GM12878 (cell line): ENCODE measurements at regions not wholly inside any gene's neighbourhood (a gene's known extent, or its start where the extent isn't known, plus 50 kb on each side); places are given as distances from the start of the nearest gene placed in this dataset.

Experiments used
- ATAC-seq: fragments of 200-7000 bp; cut with Tn5 transposase; 3 replicates; pipeline ENCODE4 v1.9.1; 2020; ENCODE audit warnings: mild to moderate bottlenecking, moderate library complexity
- BruUV-seq: library from RNA; stranded (reverse); fragments of 400-500 nt; replicated peaks from 2 replicates; lab custom pipeline; 2021; lab: Mats Ljungman, UMichigan
- CTCF ChIA-PET: fragments of 300-600 bp; sonication (Branson Sonifier 250); formaldehyde crosslinking; extraction: SDS; loops from one replicate; lab custom pipeline; 2021; ENCODE audit warnings: inconsistent platforms; lab: Yijun Ruan, JAX
- POLR2A ChIA-PET: fragments of 350-600 bp; formaldehyde crosslinking; extraction: SDS; loops from one replicate; lab custom pipeline; 2021; ENCODE audit warnings: inconsistent platforms; lab: Charles Lee
- RAD21 ChIA-PET: fragments of 300-600 bp; sonication (Branson Sonifier 250); formaldehyde crosslinking; loops from one replicate; lab custom pipeline; 2023; ENCODE audit warnings: antibody characterized with exemption; ENCODE audit not compliant: unreplicated experiment; lab: Charles Lee
- SMC1A ChIA-PET: fragments of 300-600 bp; sonication (Branson Sonifier 250); formaldehyde crosslinking; loops from one replicate; lab custom pipeline; 2023; ENCODE audit not compliant: unreplicated experiment, uncharacterized antibody; lab: Charles Lee
- DNase-seq: peaks from one replicate; pipeline ENCODE4 v3.0.0-alpha.2; 2011; ENCODE audit warnings: low read depth, low spot score
- FAIRE-seq: peaks from 3 replicates; lab custom pipeline; 2011; peaks lifted over from hg19 to GRCh38; lab: Jason Lieb, UNC
- H2AFZ ChIP-seq: 2 replicates; pipeline ENCODE4 v1.6.0; 2011; ENCODE audit warnings: low read depth, low read length, control low read depth; ENCODE audit not compliant: control insufficient read depth
- H3K27ac ChIP-seq: 2 replicates; pipeline ENCODE4 v1.5.1; 2011; ENCODE audit warnings: control low read depth; ENCODE audit not compliant: control insufficient read depth, insufficient read depth
- H3K27me3 ChIP-seq, 2 experiments: replicated peaks in 1 of 2; 2 replicates each; pipeline versions ENCODE4 v1.6.0 to v1.6.1; 2011; ENCODE audit warnings: low read length in 1 of 2; ENCODE audit not compliant: control insufficient read depth in 2 of 2, insufficient read depth in 2 of 2
- H3K36me3 ChIP-seq, 2 experiments: 2 replicates each; pipeline ENCODE4 v1.5.1; 2011; ENCODE audit warnings: low read length in 1 of 2; ENCODE audit not compliant: control insufficient read depth in 2 of 2, insufficient read depth in 2 of 2
- H3K4me1 ChIP-seq: 2 replicates; pipeline ENCODE4 v1.6.1; 2011; ENCODE audit warnings: mild to moderate bottlenecking, low read length, moderate library complexity, mixed read lengths; ENCODE audit not compliant: control insufficient read depth, insufficient read depth
- H3K4me2 ChIP-seq: 2 replicates; pipeline ENCODE4 v1.6.0; 2011; ENCODE audit warnings: control low read depth; ENCODE audit not compliant: control insufficient read depth, insufficient read depth
- H3K4me3 ChIP-seq: fragments of 200-600 bp; sonication (generic); 2 replicates; pipeline ENCODE4 v1.5.1; 2016
- H3K79me2 ChIP-seq: 2 replicates; pipeline ENCODE4 v1.6.0; 2011; ENCODE audit warnings: low read length; ENCODE audit not compliant: control insufficient read depth, insufficient read depth
- H3K9ac ChIP-seq: 2 replicates; pipeline ENCODE4 v1.8.0; 2011; ENCODE audit warnings: low read length, control low read depth, mixed read lengths; ENCODE audit not compliant: control insufficient read depth, insufficient read depth
- H3K9me3 ChIP-seq: replicated peaks from 3 replicates; pipeline ENCODE4 v1.5.1; 2011; ENCODE audit warnings: mild to moderate bottlenecking, low read length; ENCODE audit not compliant: control insufficient read depth, insufficient read depth
- H4K20me1 ChIP-seq: 2 replicates; pipeline ENCODE4 v1.6.0; 2011; ENCODE audit not compliant: control insufficient read depth, insufficient read depth
- BRCA1 ChIP-seq: IDR thresholded peaks from 2 replicates; pipeline ENCODE4 v1.6.1; 2011; ENCODE audit warnings: low read depth, low read length, improper control_type of control experiment
- EGR1 ChIP-seq, 2 experiments: IDR thresholded peaks; 1 replicate in 1 of 2; 2 replicates in 1 of 2; pipeline ENCODE4 v1.6.1; 2011 to 2012; ENCODE audit warnings: low read depth in 2 of 2, low read length in 2 of 2, borderline replicate concordance in 1 of 2, mild to moderate bottlenecking in 1 of 2, moderate library complexity in 1 of 2
- KDM1A ChIP-seq: fragments of 200-600 bp; sonication (generic); IDR thresholded peaks from 2 replicates; pipeline ENCODE4 v1.6.1; 2016; ENCODE audit warnings: borderline replicate concordance
- MYC ChIP-seq: IDR thresholded peaks from 2 replicates; pipeline ENCODE4 v1.6.1; 2011; ENCODE audit warnings: mild to moderate bottlenecking, low read length, moderate library complexity, inconsistent platforms; ENCODE audit not compliant: insufficient read depth, insufficient replicate concordance, insufficient read length, severe bottlenecking
- NFIC ChIP-seq: IDR thresholded peaks from 2 replicates; pipeline ENCODE4 v1.6.1; 2012; ENCODE audit warnings: low read depth, mild to moderate bottlenecking, inconsistent platforms, low read length, moderate library complexity
- TARDBP ChIP-seq: IDR thresholded peaks from 2 replicates; pipeline ENCODE4 v1.6.1; 2016; ENCODE audit warnings: borderline replicate concordance
- WRNIP1 ChIP-seq: IDR thresholded peaks from 2 replicates; pipeline ENCODE4 v1.6.1; 2011; ENCODE audit warnings: low read depth, low read length, improper control_type of control experiment, borderline replicate concordance
- WGBS: methylation state at CpG from one replicate; pipeline ENCODE4 v1.1.6; 2016; ENCODE audit warnings: low lambda C conversion rate; ENCODE audit not compliant: insufficient replicate concordance, insufficient coverage; ENCODE audit errors: missing lambda C conversion rate; 5-methylcytosine and 5-hydroxymethylcytosine counted together
- in situ Hi-C: fragments of 300-500 bp; cut with MboI; formaldehyde crosslinking; loops from 9 replicates; pipeline ENCODE4 v1.14.3; 2018; ENCODE audit warnings: mixed read lengths
- intact Hi-C: fragments of 100-400 bp; cut with micrococcal nuclease; formaldehyde crosslinking; loops from one replicate; pipeline ENCODE4 v1.14.2; 2022; ENCODE audit not compliant: unreplicated experiment
- TF ChIP-seq, protein P1 (sequence below): IDR thresholded peaks from 2 replicates; pipeline ENCODE4 v1.6.1; 2012; ENCODE audit warnings: low read depth, low read length, improper control_type of control experiment
- TF ChIP-seq, protein P2 (sequence below): fragments of 450-650 bp; IDR thresholded peaks from 2 replicates; pipeline ENCODE4 v1.6.1; 2016; ENCODE audit warnings: mild to moderate bottlenecking, moderate library complexity, borderline replicate concordance
- TF ChIP-seq, protein P3 (sequence below): fragments of 450-650 bp; IDR thresholded peaks from 2 replicates; pipeline ENCODE4 v1.6.1; 2016; ENCODE audit warnings: mild to moderate bottlenecking
- TF ChIP-seq, protein P4 (sequence below): IDR thresholded peaks from 2 replicates; pipeline ENCODE4 v1.6.1; 2011; ENCODE audit warnings: borderline replicate concordance, low read depth, mild to moderate bottlenecking, moderate library complexity, low read length; ENCODE audit not compliant: insufficient read depth, poor library complexity, severe bottlenecking
- TF ChIP-seq, protein P5 (sequence below): fragments of 450-650 bp; IDR thresholded peaks from 2 replicates; pipeline ENCODE4 v1.6.1; 2017; ENCODE audit warnings: low read depth, mild to moderate bottlenecking, moderate library complexity

DNA sequence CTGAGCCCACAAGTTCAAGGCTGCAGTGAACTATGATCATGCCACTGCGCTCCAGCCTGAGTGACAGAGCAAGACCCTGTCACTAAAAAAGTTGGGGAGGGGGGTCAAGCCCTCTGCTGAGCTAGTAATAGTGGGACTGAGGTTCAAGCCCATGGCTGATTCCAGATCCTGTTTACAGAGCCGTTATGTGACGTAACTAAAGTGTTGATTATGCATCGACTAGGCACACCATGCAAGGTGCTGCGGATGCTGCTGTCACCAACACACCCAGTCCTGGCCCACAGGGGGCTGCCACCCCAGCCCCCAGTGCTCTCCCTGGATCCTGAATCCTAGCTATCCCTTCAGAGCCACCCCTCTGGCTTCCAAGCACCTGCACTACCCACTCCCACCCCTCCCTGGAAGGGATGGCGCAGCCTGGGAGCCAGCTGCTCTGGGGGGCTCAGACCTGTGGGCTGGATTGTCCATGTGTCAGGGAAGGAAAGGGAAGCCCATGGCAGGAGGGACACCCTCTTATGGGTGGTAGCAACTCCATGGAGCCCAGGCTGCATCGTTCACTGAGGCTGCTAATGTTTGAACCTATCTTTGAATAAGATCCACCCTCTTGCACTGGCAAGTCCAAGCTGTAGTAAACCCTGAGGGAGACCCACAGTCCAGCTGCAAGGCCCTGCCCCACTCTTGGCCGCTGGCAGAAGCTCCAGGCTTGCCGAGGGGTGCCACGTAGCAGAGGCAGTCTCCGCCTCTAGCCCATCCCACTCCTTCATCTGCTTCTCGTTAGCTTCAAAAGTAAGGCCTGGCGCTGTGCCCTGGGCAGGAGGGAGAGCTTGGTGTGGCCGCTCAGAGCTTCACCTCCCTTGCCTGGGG lies 95.0 kb downstream of the SNX5 start:
- no peaks in the 10 kb centered on the region for H4K20me1 ChIP-seq
- H3K9ac ChIP-seq = no peak overlapping the region
- DNase-seq = no peak
- H2AFZ ChIP-seq = no peak overlapping the region
- no peak overlapping the region for H3K27ac ChIP-seq
- ChIA-PET CTCF (interaction anchor here (1.0 to 1.2 kb wide), 2 partner anchors 14 to 191 kb away, joined by 4 to 6 read pairs; partner anchors contain the start of gene RRBP1), POLR2A (no interaction called here), SMC1A (interaction anchor here (0.6 to 0.8 kb wide), 2 partner anchors 81 to 302 kb away, joined by 3 read pairs; no protein-coding TSS in a partner anchor), RAD21 (interaction anchor here (1.8 kb wide), 1 partner anchor 17 kb away, joined by 5 read pairs; no protein-coding TSS in a partner anchor)
- H3K27me3 ChIP-seq = no peaks in the 10 kb centered on the region; a peak in 1 of 4 replicates
- 74% methylated on average over 13 of the region's 14 CpGs for WGBS
- intact Hi-C loops = no loop called here
- no peak; the same call in 2 of the 3 replicates for ATAC-seq
- no peak overlapping the region for H3K4me3 ChIP-seq
- peaks cover 15% of the 10 kb centered on the region for H3K4me1 ChIP-seq
- no peak overlapping the region for H3K4me2 ChIP-seq
- in situ Hi-C loops = no loop called here
- no peak for FAIRE-seq
- BruUV-seq = no TSS peak
- H3K79me2 ChIP-seq = no peaks in the 10 kb centered on the region
- no peaks in the 10 kb centered on the region for H3K9me3 ChIP-seq
- no peaks in the 10 kb centered on the region for H3K36me3 ChIP-seq
- TF ChIP-seq KDM1A (no peak), BRCA1 (no peak), TARDBP (no peak), NFIC (no peak), MYC (no peak), EGR1 (IDR thresholded peaks at IDR 0.05; ENCODE audit: borderline replicate concordance in 1 of 2, low read depth in 2 of 2, low read length in 2 of 2) (no peak), WRNIP1 (no peak)
- TF ChIP-seq, protein P1, sequence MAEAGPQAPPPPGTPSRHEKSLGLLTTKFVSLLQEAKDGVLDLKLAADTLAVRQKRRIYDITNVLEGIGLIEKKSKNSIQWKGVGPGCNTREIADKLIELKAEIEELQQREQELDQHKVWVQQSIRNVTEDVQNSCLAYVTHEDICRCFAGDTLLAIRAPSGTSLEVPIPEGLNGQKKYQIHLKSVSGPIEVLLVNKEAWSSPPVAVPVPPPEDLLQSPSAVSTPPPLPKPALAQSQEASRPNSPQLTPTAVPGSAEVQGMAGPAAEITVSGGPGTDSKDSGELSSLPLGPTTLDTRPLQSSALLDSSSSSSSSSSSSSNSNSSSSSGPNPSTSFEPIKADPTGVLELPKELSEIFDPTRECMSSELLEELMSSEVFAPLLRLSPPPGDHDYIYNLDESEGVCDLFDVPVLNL = no peak
- TF ChIP-seq, protein P2, sequence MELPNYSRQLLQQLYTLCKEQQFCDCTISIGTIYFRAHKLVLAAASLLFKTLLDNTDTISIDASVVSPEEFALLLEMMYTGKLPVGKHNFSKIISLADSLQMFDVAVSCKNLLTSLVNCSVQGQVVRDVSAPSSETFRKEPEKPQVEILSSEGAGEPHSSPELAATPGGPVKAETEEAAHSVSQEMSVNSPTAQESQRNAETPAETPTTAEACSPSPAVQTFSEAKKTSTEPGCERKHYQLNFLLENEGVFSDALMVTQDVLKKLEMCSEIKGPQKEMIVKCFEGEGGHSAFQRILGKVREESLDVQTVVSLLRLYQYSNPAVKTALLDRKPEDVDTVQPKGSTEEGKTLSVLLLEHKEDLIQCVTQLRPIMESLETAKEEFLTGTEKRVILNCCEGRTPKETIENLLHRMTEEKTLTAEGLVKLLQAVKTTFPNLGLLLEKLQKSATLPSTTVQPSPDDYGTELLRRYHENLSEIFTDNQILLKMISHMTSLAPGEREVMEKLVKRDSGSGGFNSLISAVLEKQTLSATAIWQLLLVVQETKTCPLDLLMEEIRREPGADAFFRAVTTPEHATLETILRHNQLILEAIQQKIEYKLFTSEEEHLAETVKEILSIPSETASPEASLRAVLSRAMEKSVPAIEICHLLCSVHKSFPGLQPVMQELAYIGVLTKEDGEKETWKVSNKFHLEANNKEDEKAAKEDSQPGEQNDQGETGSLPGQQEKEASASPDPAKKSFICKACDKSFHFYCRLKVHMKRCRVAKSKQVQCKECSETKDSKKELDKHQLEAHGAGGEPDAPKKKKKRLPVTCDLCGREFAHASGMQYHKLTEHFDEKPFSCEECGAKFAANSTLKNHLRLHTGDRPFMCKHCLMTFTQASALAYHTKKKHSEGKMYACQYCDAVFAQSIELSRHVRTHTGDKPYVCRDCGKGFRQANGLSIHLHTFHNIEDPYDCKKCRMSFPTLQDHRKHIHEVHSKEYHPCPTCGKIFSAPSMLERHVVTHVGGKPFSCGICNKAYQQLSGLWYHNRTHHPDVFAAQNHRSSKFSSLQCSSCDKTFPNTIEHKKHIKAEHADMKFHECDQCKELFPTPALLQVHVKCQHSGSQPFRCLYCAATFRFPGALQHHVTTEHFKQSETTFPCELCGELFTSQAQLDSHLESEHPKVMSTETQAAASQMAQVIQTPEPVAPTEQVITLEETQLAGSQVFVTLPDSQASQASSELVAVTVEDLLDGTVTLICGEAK = no peak
- TF ChIP-seq, protein P3, sequence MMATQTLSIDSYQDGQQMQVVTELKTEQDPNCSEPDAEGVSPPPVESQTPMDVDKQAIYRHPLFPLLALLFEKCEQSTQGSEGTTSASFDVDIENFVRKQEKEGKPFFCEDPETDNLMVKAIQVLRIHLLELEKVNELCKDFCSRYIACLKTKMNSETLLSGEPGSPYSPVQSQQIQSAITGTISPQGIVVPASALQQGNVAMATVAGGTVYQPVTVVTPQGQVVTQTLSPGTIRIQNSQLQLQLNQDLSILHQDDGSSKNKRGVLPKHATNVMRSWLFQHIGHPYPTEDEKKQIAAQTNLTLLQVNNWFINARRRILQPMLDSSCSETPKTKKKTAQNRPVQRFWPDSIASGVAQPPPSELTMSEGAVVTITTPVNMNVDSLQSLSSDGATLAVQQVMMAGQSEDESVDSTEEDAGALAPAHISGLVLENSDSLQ = no peak
- TF ChIP-seq, protein P4, sequence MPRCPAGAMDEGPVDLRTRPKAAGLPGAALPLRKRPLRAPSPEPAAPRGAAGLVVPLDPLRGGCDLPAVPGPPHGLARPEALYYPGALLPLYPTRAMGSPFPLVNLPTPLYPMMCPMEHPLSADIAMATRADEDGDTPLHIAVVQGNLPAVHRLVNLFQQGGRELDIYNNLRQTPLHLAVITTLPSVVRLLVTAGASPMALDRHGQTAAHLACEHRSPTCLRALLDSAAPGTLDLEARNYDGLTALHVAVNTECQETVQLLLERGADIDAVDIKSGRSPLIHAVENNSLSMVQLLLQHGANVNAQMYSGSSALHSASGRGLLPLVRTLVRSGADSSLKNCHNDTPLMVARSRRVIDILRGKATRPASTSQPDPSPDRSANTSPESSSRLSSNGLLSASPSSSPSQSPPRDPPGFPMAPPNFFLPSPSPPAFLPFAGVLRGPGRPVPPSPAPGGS = no peak
- TF ChIP-seq, protein P5, sequence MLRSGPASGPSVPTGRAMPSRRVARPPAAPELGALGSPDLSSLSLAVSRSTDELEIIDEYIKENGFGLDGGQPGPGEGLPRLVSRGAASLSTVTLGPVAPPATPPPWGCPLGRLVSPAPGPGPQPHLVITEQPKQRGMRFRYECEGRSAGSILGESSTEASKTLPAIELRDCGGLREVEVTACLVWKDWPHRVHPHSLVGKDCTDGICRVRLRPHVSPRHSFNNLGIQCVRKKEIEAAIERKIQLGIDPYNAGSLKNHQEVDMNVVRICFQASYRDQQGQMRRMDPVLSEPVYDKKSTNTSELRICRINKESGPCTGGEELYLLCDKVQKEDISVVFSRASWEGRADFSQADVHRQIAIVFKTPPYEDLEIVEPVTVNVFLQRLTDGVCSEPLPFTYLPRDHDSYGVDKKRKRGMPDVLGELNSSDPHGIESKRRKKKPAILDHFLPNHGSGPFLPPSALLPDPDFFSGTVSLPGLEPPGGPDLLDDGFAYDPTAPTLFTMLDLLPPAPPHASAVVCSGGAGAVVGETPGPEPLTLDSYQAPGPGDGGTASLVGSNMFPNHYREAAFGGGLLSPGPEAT = no peak
